HepG2 (cell line): ENCODE measurements at regions not wholly inside any gene's neighbourhood (a gene's known extent, or its start where the extent isn't known, plus 50 kb on each side); places are given as distances from the start of the nearest gene placed in this dataset.

Experiments used
- ATAC-seq: fragments of 200-7000 bp; cut with Tn5 transposase; 3 replicates; pipeline ENCODE4 v1.9.1; 2020; ENCODE audit warnings: mild to moderate bottlenecking, moderate library complexity
- BruUV-seq: library from RNA; stranded (reverse); fragments of 400-500 nt; replicated peaks from 2 replicates; lab custom pipeline; 2021; lab: Mats Ljungman, UMichigan
- CTCF ChIA-PET: fragments of 300-600 bp; formaldehyde crosslinking; extraction: SDS; loops from one replicate; lab custom pipeline; 2021; ENCODE audit warnings: low total read pairs, inconsistent platforms, low intra/inter-chr PET ratio; lab: Yijun Ruan, JAX
- POLR2A ChIA-PET: fragments of 350-600 bp; sonication (Branson Sonifier 250); formaldehyde crosslinking; loops from one replicate; lab custom pipeline; 2020; ENCODE audit warnings: antibody characterized with exemption, inconsistent platforms; lab: Yijun Ruan, JAX
- DNase-seq: peaks from one replicate; pipeline ENCODE4 v3.0.0-alpha.2; 2015; ENCODE audit warnings: low spot score
- FAIRE-seq: peaks from 3 replicates; lab custom pipeline; 2011; peaks lifted over from hg19 to GRCh38; lab: Jason Lieb, UNC
- H2AFZ ChIP-seq: one replicate; pipeline ENCODE4 v1.6.1; 2011; ENCODE audit warnings: low read length, inconsistent platforms
- H3K27ac ChIP-seq: fragments of 300-600 bp; 3 replicates; pipeline ENCODE4 v1.8.0; 2011; ENCODE audit warnings: mixed run types, mild to moderate bottlenecking, mixed read lengths, low read length, inconsistent platforms; ENCODE audit not compliant: insufficient read depth; ENCODE audit errors: extremely low read length
- H3K27me3 ChIP-seq, 2 experiments: fragments of 200-600 bp in 1 of 2; 2 replicates in 1 of 2; 3 replicates in 1 of 2; pipeline versions ENCODE4 v1.6.0 to v1.8.0; 2011; ENCODE audit warnings: low read length in 2 of 2, mild to moderate bottlenecking in 2 of 2, moderate library complexity in 2 of 2, inconsistent platforms in 1 of 2; ENCODE audit not compliant: insufficient read depth in 2 of 2, control insufficient read depth in 1 of 2
- H3K36me3 ChIP-seq, 2 experiments: fragments of 200-600 bp in 1 of 2; replicated peaks in 1 of 2; 2 replicates in 1 of 2; 3 replicates in 1 of 2; pipeline versions ENCODE4 v1.5.1 to v1.8.0; 2011; ENCODE audit warnings: low read length in 2 of 2, inconsistent platforms in 1 of 2; ENCODE audit not compliant: insufficient read depth in 2 of 2, control insufficient read depth in 1 of 2
- H3K4me1 ChIP-seq: 2 replicates; pipeline ENCODE4 v1.5.1; 2012; ENCODE audit warnings: low read length, inconsistent platforms; ENCODE audit not compliant: insufficient read depth
- H3K4me2 ChIP-seq: 2 replicates; pipeline ENCODE4 v1.6.0; 2011; ENCODE audit warnings: low read depth, low read length, inconsistent platforms
- H3K4me3 ChIP-seq, 3 experiments: fragments of 200-600 bp in 1 of 3; sonication (generic), shearing (Covaris generic) in 1 of 3; replicated peaks in 1 of 3; 2 replicates each; pipeline ENCODE4 v1.5.1; 2011 to 2016; ENCODE audit warnings: low read length in 3 of 3, inconsistent platforms in 2 of 3, low read depth in 2 of 3, mild to moderate bottlenecking in 2 of 3, control low read depth in 1 of 3, mixed read lengths in 1 of 3; ENCODE audit not compliant: insufficient read depth in 1 of 3
- H3K79me2 ChIP-seq: one replicate; pipeline ENCODE4 v1.6.1; 2011; ENCODE audit warnings: low read length, inconsistent platforms; ENCODE audit not compliant: insufficient read depth
- H3K9ac ChIP-seq: 2 replicates; pipeline ENCODE4 v1.6.0; 2011; ENCODE audit warnings: mild to moderate bottlenecking, low read depth, low read length, inconsistent platforms; ENCODE audit not compliant: insufficient read depth
- H3K9me3 ChIP-seq: 2 replicates; pipeline ENCODE4 v1.5.1; 2012; ENCODE audit warnings: mild to moderate bottlenecking, low read length
- H4K20me1 ChIP-seq: 2 replicates; pipeline ENCODE4 v1.6.0; 2011; ENCODE audit warnings: inconsistent platforms, mild to moderate bottlenecking, low read length, moderate library complexity; ENCODE audit not compliant: insufficient read depth
- CEBPB ChIP-seq: IDR thresholded peaks from 2 replicates; pipeline ENCODE4 v1.6.1; 2011; ENCODE audit warnings: low read depth, low read length, improper control_type of control experiment, borderline replicate concordance
- SP4 ChIP-seq: sonication (generic); formaldehyde crosslinking; IDR thresholded peaks from 2 replicates; pipeline ENCODE4 v1.8.1; 2023; ENCODE audit warnings: mild to moderate bottlenecking, missing genetic modification reagents
- THYN1 ChIP-seq: sonication (generic); formaldehyde crosslinking; IDR thresholded peaks from 2 replicates; pipeline ENCODE4 v1.8.1; 2023; ENCODE audit warnings: low read depth, mild to moderate bottlenecking, moderate library complexity, missing genetic modification reagents, borderline replicate concordance
- ZNF367 ChIP-seq: sonication (generic); formaldehyde crosslinking; IDR thresholded peaks from 2 replicates; pipeline ENCODE4 v1.4.0; 2020; ENCODE audit warnings: missing genetic modification reagents, borderline replicate concordance
- WGBS: methylation state at CpG from one replicate; pipeline ENCODE4 v1.1.6; 2017; ENCODE audit warnings: low lambda C conversion rate; 5-methylcytosine and 5-hydroxymethylcytosine counted together
- in situ Hi-C: cut with HindIII; loops from 2 replicates; pipeline ENCODE4 v1.10.0; 2017; ENCODE audit warnings: low pct_unique_long_range_greater_than_20kb; ENCODE audit not compliant: extremely low pct_ligation_motif_present
- intact Hi-C: fragments of 100-400 bp; cut with micrococcal nuclease; formaldehyde crosslinking; loops from one replicate; pipeline ENCODE4 v1.10.0; 2022; ENCODE audit not compliant: unreplicated experiment

- Histone ChIP-seq H2AFZ (no peak overlapping the region), H3K36me3 (no peaks in the 10 kb centered on the region), H3K4me3 (no peak overlapping the region), H3K9ac (no peak overlapping the region), H4K20me1 (no peaks in the 10 kb centered on the region), H3K4me2 (no peak overlapping the region), H3K4me1 (no peaks in the 10 kb centered on the region), H3K27me3 (no peaks in the 10 kb centered on the region), H3K27ac (no peak overlapping the region), H3K9me3 (no peaks in the 10 kb centered on the region; the same call in 1 of the 2 replicates), H3K79me2 (no peaks in the 10 kb centered on the region)
- intact Hi-C loops (no loop called here), in situ Hi-C loops (no loop called here)
- DNase-seq (no peak), ATAC-seq (no peak), FAIRE-seq (no peak)
- no peak for TF ChIP-seq SP4
- TF ChIP-seq THYN1 (CRISPR knock-in tag) = no peak
- ChIA-PET POLR2A (no interaction called here), CTCF (no interaction called here)
- WGBS = 36% methylated on average over 3 of the region's 3 CpGs
- BruUV-seq = no TSS peak
Observed at GRCh38 chr15:94066046-94066445, 165.3 kb upstream of the MCTP2 start.

GRCh38 chr15:94064676-94065313, 166.6 kb upstream of the MCTP2 start:
- Histone ChIP-seq H3K4me1 (no peaks in the 10 kb centered on the region), H3K27ac (no peak overlapping the region), H4K20me1 (no peaks in the 10 kb centered on the region), H3K27me3 (no peaks in the 10 kb centered on the region), H2AFZ (no peak overlapping the region), H3K79me2 (no peaks in the 10 kb centered on the region), H3K4me2 (no peak overlapping the region), H3K36me3 (no peaks in the 10 kb centered on the region), H3K9me3 (no peaks in the 10 kb centered on the region; the same call in 1 of the 2 replicates), H3K9ac (no peak overlapping the region), H3K4me3 (no peak overlapping the region)
- WGBS = 9% methylated on average over 2 of the region's 2 CpGs
- no peak for FAIRE-seq
- TF ChIP-seq CEBPB = peak; percentile 35
- no peak for TF ChIP-seq ZNF367
- ATAC-seq = no peak
- ChIA-PET POLR2A (no interaction called here), CTCF (no interaction called here)
- no TSS peak for BruUV-seq
- no peak for DNase-seq
- in situ Hi-C loops (no loop called here), intact Hi-C loops (no loop called here)
